Prostate gland (tissue), 2 donors: ENCODE measurements at regions not wholly inside any gene's neighbourhood (a gene's known extent, or its start where the extent isn't known, plus 50 kb on each side); places are given as distances from the start of the nearest gene placed in this dataset.
"Not testable (repeated sequence)": the region's sequence is repeated elsewhere in the genome, so short reads cannot be mapped to it uniquely, and the experiment has no call there.

Source experiments
- DNase-seq: peaks from one replicate; pipeline ENCODE4 v3.0.0-alpha.2; 2019; ENCODE audit warnings: low spot score
- H3K27ac ChIP-seq, 2 donors: fragments of 200-600 bp; sonication (generic); 2 replicates each; pipeline ENCODE4 v1.5.1; 2017 to 2019
- H3K27me3 ChIP-seq: fragments of 200-600 bp; sonication (generic); replicated peaks from 2 replicates; pipeline ENCODE4 v1.5.1; 2019; ENCODE audit not compliant: insufficient read depth
- H3K36me3 ChIP-seq, 2 donors: fragments of 200-600 bp; sonication (generic); 1 replicate in 1 of 2; 2 replicates in 1 of 2; pipeline versions ENCODE4 v1.5.1 to v1.8.1; 2017 to 2019
- H3K4me1 ChIP-seq: fragments of 200-600 bp; sonication (generic); replicated peaks from 2 replicates; pipeline ENCODE4 v1.5.1; 2019
- H3K4me3 ChIP-seq, 2 donors: fragments of 200-600 bp; sonication (generic); 2 replicates each; pipeline ENCODE4 v1.5.1; 2017 to 2019
- H3K9me3 ChIP-seq: fragments of 200-600 bp; sonication (generic); 2 replicates; pipeline ENCODE4 v1.5.1; 2017
- CTCF ChIP-seq, 4 experiments: fragments of 200-600 bp in 2 of 4; fragments of 450-650 bp in 2 of 4; sonication (generic) in 2 of 4; IDR thresholded peaks; 1 replicate in 3 of 4; 2 replicates in 1 of 4; pipeline ENCODE4 v1.5.1; 2016 to 2019; ENCODE audit warnings: antibody characterized with exemption in 4 of 4, mild to moderate bottlenecking in 2 of 4, moderate library complexity in 2 of 4
- POLR2A ChIP-seq: fragments of 450-650 bp; IDR thresholded peaks from one replicate; pipeline ENCODE4 v1.6.1; 2016; ENCODE audit warnings: antibody characterized with exemption, mild to moderate bottlenecking
- POLR2AphosphoS5 ChIP-seq: sonication (generic); formaldehyde crosslinking; IDR thresholded peaks from one replicate; pipeline ENCODE4 v1.6.1; 2017; ENCODE audit warnings: antibody characterized with exemption
- WGBS: methylation state at CpG from one replicate; pipeline ENCODE4 v1.1.5; 2018; 5-methylcytosine and 5-hydroxymethylcytosine counted together
- intact Hi-C: fragments of 100-400 bp; cut with DNase I; formaldehyde crosslinking; loops from one replicate; pipeline ENCODE4 v1.14.2; 2022

GRCh38 chr10:38401565-38401964 lies 307.4 kb downstream of the ZNF37A start:
- H3K4me3 ChIP-seq, result peak overlapping the region in 1 of 2 donors; percentile 67
- H3K4me1 ChIP-seq, H3K27me3 ChIP-seq, H3K9me3 ChIP-seq, H3K27ac ChIP-seq, intact Hi-C loops, DNase-seq, H3K36me3 ChIP-seq: not testable (repeated sequence)
- WGBS, result 83% methylated on average over 13 of the region's 13 CpGs

- H3K9me3 ChIP-seq, intact Hi-C loops, H3K4me1 ChIP-seq, H3K27me3 ChIP-seq, H3K36me3 ChIP-seq: not testable (repeated sequence)
- 5% methylated on average over 55 of the region's 110 CpGs for WGBS
- Histone ChIP-seq H3K27ac (peak overlapping the region; percentile 91 to 95), H3K4me3 (peak overlapping the region; percentile 57 to 67)
- peak in 1 of 4 experiments; percentile 23 for TF ChIP-seq CTCF (IDR thresholded peaks at IDR 0.05)
- TF ChIP-seq POLR2AphosphoS5, result peak; percentile 67
- peak; percentile 66 for TF ChIP-seq POLR2A
- peak; percentile 94 for DNase-seq
Measured at GRCh38 chr10:38402442-38403346, 308.6 kb downstream of the ZNF37A start.

- WGBS, result 76% methylated on average over 23 of the region's 23 CpGs
- H3K9me3 ChIP-seq, H3K36me3 ChIP-seq, DNase-seq, intact Hi-C loops, H3K27me3 ChIP-seq, H3K4me1 ChIP-seq: not testable (repeated sequence)
- TF ChIP-seq CTCF (IDR thresholded peaks at IDR 0.05), result peak in 2 of 4 experiments; percentile 10 to 24
- Histone ChIP-seq H3K4me3 (peak overlapping the region; percentile 41 to 42), H3K27ac (peak overlapping the region; percentile 91 to 95)
Measured at GRCh38 chr10:38403347-38404117, 309.4 kb downstream of the ZNF37A start.

GRCh38 chr10:38423634-38424033 lies 329.5 kb downstream of the ZNF37A start:
- H3K36me3 ChIP-seq, H3K4me3 ChIP-seq, H3K4me1 ChIP-seq, H3K9me3 ChIP-seq, DNase-seq, H3K27me3 ChIP-seq, intact Hi-C loops, H3K27ac ChIP-seq: not testable (repeated sequence)
- WGBS, result 93% methylated on average over 1 of the region's 1 CpG

- H3K36me3 ChIP-seq, H3K27ac ChIP-seq: not testable (repeated sequence)
- WGBS, result 82% methylated on average over 2 of the region's 2 CpGs
Measured at GRCh38 chr10:38430242-38430641, 336.1 kb downstream of the ZNF37A start.

GRCh38 chr10:38437359-38437758 lies 343.2 kb downstream of the ZNF37A start:
- H3K36me3 ChIP-seq, H3K4me1 ChIP-seq, H3K9me3 ChIP-seq, H3K27ac ChIP-seq, DNase-seq, H3K27me3 ChIP-seq, H3K4me3 ChIP-seq, intact Hi-C loops: not testable (repeated sequence)
- 95% methylated on average over 4 of the region's 5 CpGs for WGBS

More at GRCh38 chr10:38430242-38430641, 336.1 kb downstream of the ZNF37A start:
- H3K4me1 ChIP-seq, H3K9me3 ChIP-seq, H3K27me3 ChIP-seq, intact Hi-C loops, H3K4me3 ChIP-seq, DNase-seq: not testable (repeated sequence)

- H3K4me1 ChIP-seq, H3K9me3 ChIP-seq, H3K27me3 ChIP-seq, H3K27ac ChIP-seq, intact Hi-C loops, H3K36me3 ChIP-seq, DNase-seq, H3K4me3 ChIP-seq: not testable (repeated sequence)
- WGBS, result 96% methylated on average over 19 of the region's 22 CpGs
Measured at GRCh38 chr10:38448614-38449355, 354.6 kb downstream of the ZNF37A start.

GRCh38 chr10:38449618-38450017 lies 355.5 kb downstream of the ZNF37A start:
- H3K27me3 ChIP-seq, H3K4me1 ChIP-seq, intact Hi-C loops, H3K36me3 ChIP-seq, DNase-seq, H3K9me3 ChIP-seq, H3K27ac ChIP-seq, H3K4me3 ChIP-seq: not testable (repeated sequence)
- 98% methylated on average over 21 of the region's 21 CpGs for WGBS

- H3K36me3 ChIP-seq, DNase-seq, intact Hi-C loops, H3K27ac ChIP-seq, H3K9me3 ChIP-seq, H3K4me1 ChIP-seq, H3K4me3 ChIP-seq, H3K27me3 ChIP-seq: not testable (repeated sequence)
- 93% methylated on average over 32 of the region's 32 CpGs for WGBS
Measured at GRCh38 chr10:38450372-38451057, 356.4 kb downstream of the ZNF37A start.
